Smooth muscle cell (in vitro differentiated cells): ENCODE measurements at regions not wholly inside any gene's neighbourhood (a gene's known extent, or its start where the extent isn't known, plus 50 kb on each side); places are given as distances from the start of the nearest gene placed in this dataset.

Source experiments
- DNase-seq: peaks from one replicate; lab custom pipeline; 2025; ENCODE audit not compliant: unreplicated experiment; lab: John Stamatoyannopoulos, UW
- H2AFZ ChIP-seq: fragments of 200-600 bp; sonication (generic); 2 replicates; pipeline ENCODE4 v1.6.0; 2016; ENCODE audit warnings: antibody characterized with exemption, low read depth, mild to moderate bottlenecking
- H3F3A ChIP-seq: fragments of 200-600 bp; sonication (generic); 2 replicates; pipeline ENCODE4 v1.6.0; 2017; ENCODE audit warnings: antibody characterized with exemption, low read depth
- H3K27ac ChIP-seq: fragments of 200-600 bp; sonication (generic); 2 replicates; pipeline ENCODE4 v1.5.1; 2016; ENCODE audit warnings: low read depth, mild to moderate bottlenecking
- H3K27me3 ChIP-seq: fragments of 200-600 bp; sonication (generic); 2 replicates; pipeline ENCODE4 v1.6.1; 2016; ENCODE audit warnings: low read depth, mild to moderate bottlenecking
- H3K36me3 ChIP-seq: fragments of 200-600 bp; sonication (generic); 2 replicates; pipeline ENCODE4 v1.5.1; 2016; ENCODE audit warnings: low read depth
- H3K4me1 ChIP-seq: fragments of 200-600 bp; sonication (generic); 2 replicates; pipeline ENCODE4 v1.5.1; 2016; ENCODE audit warnings: low read depth
- H3K4me2 ChIP-seq: fragments of 200-600 bp; sonication (generic); 2 replicates; pipeline ENCODE4 v1.6.0; 2016; ENCODE audit warnings: mild to moderate bottlenecking
- H3K4me3 ChIP-seq: fragments of 200-600 bp; sonication (generic); 2 replicates; pipeline ENCODE4 v1.5.1; 2016; ENCODE audit warnings: mild to moderate bottlenecking
- H3K79me2 ChIP-seq: fragments of 200-600 bp; sonication (generic); 2 replicates; pipeline ENCODE4 v1.6.0; 2016; ENCODE audit warnings: low read depth, mild to moderate bottlenecking
- H3K9ac ChIP-seq: fragments of 200-600 bp; sonication (generic); 2 replicates; pipeline ENCODE4 v1.6.0; 2016; ENCODE audit warnings: low read depth
- H3K9me3 ChIP-seq: fragments of 200-600 bp; sonication (generic); replicated peaks from 2 replicates; pipeline ENCODE4 v1.5.1; 2016; ENCODE audit warnings: low read depth
- H4K20me1 ChIP-seq: fragments of 200-600 bp; sonication (generic); 2 replicates; pipeline ENCODE4 v1.6.0; 2016; ENCODE audit warnings: low read depth
- WGBS: methylation state at CpG from one replicate; pipeline ENCODE4 v1.1.7; 2016; ENCODE audit warnings: low lambda C conversion rate; 5-methylcytosine and 5-hydroxymethylcytosine counted together
- TF ChIP-seq, protein P1 (sequence below): fragments of 200-600 bp; sonication (generic); IDR thresholded peaks from 2 replicates; pipeline ENCODE4 v1.5.1; 2017; ENCODE audit warnings: borderline replicate concordance, mild to moderate bottlenecking, antibody characterized with exemption; ENCODE audit not compliant: insufficient read depth, poor library complexity, severe bottlenecking

GRCh38 chr4:133943081-133943480 is 258.5 kb downstream of the PABPC4L start:
- Histone ChIP-seq H3K27ac (no peak overlapping the region), H3K9ac (no peak overlapping the region), H4K20me1 (no peaks in the 10 kb centered on the region), H3K9me3 (no peaks in the 10 kb centered on the region), H3K4me1 (no peaks in the 10 kb centered on the region), H3K79me2 (no peaks in the 10 kb centered on the region), H3K36me3 (no peaks in the 10 kb centered on the region), H3F3A (no peaks in the 10 kb centered on the region), H3K4me3 (no peak overlapping the region), H3K27me3 (no peaks in the 10 kb centered on the region), H3K4me2 (no peak overlapping the region), H2AFZ (no peak overlapping the region)
- TF ChIP-seq, protein P1, sequence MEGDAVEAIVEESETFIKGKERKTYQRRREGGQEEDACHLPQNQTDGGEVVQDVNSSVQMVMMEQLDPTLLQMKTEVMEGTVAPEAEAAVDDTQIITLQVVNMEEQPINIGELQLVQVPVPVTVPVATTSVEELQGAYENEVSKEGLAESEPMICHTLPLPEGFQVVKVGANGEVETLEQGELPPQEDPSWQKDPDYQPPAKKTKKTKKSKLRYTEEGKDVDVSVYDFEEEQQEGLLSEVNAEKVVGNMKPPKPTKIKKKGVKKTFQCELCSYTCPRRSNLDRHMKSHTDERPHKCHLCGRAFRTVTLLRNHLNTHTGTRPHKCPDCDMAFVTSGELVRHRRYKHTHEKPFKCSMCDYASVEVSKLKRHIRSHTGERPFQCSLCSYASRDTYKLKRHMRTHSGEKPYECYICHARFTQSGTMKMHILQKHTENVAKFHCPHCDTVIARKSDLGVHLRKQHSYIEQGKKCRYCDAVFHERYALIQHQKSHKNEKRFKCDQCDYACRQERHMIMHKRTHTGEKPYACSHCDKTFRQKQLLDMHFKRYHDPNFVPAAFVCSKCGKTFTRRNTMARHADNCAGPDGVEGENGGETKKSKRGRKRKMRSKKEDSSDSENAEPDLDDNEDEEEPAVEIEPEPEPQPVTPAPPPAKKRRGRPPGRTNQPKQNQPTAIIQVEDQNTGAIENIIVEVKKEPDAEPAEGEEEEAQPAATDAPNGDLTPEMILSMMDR, result no peak
- DNase-seq, result no peak
- 50% methylated on average over 1 of the region's 1 CpG for WGBS

- Histone ChIP-seq H3F3A (no peaks in the 10 kb centered on the region), H3K27me3 (no peaks in the 10 kb centered on the region), H3K79me2 (no peaks in the 10 kb centered on the region), H3K9me3 (no peaks in the 10 kb centered on the region), H3K9ac (no peak overlapping the region), H4K20me1 (no peaks in the 10 kb centered on the region), H2AFZ (no peak overlapping the region), H3K4me3 (no peak overlapping the region), H3K4me2 (no peak overlapping the region), H3K36me3 (peaks cover 3% of the 10 kb centered on the region), H3K27ac (no peak overlapping the region), H3K4me1 (no peaks in the 10 kb centered on the region)
- TF ChIP-seq, protein P1, result no peak
- DNase-seq, result no peak
Measured at GRCh38 chr4:133938061-133938460, 263.5 kb downstream of the PABPC4L start.

- Histone ChIP-seq H3K4me2 (peak overlapping the region; percentile 8), H3K27me3 (no peaks in the 10 kb centered on the region), H3K36me3 (no peaks in the 10 kb centered on the region), H3K9me3 (no peaks in the 10 kb centered on the region), H4K20me1 (no peaks in the 10 kb centered on the region), H2AFZ (no peak overlapping the region), H3K4me1 (no peaks in the 10 kb centered on the region), H3K9ac (no peak overlapping the region), H3K79me2 (no peaks in the 10 kb centered on the region), H3K4me3 (no peak overlapping the region), H3F3A (no peaks in the 10 kb centered on the region), H3K27ac (peak overlapping the region; percentile 3)
- no peak for DNase-seq
- TF ChIP-seq, protein P1, result no peak
- 21% methylated on average over 1 of the region's 1 CpG for WGBS
Measured at GRCh38 chr4:133929531-133930239, 271.9 kb downstream of the PABPC4L start.
